COLO668 (cell line): ENCODE measurements at regions not wholly inside any gene's neighbourhood (a gene's known extent, or its start where the extent isn't known, plus 50 kb on each side); places are given as distances from the start of the nearest gene placed in this dataset.

Experiments
- DNase-seq: peaks from one replicate; lab custom pipeline; 2025; ENCODE audit not compliant: unreplicated experiment; lab: John Stamatoyannopoulos, UW

- no peak for DNase-seq
These were observed 197.1 kb downstream of the NDFIP2 start for GRCh38 chr13:79678100-79678499.

- no peak for DNase-seq
These were observed 195.1 kb downstream of the NDFIP2 start for GRCh38 chr13:79675931-79676660.

DNA sequence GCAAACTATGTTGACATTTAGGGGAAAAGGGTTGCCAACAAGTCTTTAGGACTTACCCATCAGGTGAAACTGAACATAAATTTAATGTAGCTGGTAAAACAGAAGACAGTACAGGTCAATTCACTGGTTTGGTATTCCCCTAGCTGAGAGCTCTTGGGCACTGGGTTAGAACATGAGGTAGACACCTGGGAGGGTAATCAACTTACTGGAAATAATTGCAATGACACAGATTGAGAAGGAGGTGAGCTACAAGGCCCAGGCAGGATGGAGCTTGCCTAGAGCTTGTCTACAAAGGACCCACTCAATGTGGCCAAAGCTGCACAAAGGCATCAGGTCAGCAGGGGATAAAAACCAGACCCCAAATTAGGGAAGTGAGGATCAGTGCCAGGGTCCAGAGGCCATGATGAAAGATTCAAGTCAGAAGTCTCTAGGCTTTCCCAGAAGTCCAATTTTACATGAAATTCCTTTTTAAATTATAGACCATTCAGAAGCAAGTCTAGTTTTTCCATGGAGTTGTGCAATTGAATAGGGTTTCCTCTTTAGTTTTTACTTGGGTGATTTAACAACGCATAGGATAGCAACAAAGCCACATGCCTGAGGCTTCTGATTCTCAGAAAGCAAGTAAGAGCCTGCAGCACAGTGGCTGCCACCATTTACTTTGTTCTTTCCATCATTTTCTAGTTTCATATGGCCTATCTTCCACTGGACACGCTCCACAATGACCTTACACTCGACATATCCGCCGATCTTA is 194.0 kb downstream of the NDFIP2 start:
- DNase-seq = no peak

DNA sequence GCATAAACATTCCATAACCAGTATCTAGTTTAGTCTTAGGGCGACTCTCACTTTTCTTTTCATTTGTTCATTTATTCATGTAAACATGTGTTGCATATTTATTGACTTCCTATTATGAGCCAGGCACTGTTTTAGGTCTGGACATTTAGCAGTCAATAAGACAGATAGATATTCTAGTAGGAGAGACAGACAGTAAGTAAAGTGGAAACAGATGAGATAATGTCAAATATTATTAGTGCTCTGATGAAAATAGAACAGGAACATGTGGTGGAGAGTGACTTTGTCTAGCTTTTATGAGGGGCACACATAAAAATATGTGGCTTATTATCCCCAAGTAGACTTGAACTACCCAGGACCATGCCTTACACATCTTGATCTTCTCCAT is 193.0 kb downstream of the NDFIP2 start:
- no peak for DNase-seq

DNA sequence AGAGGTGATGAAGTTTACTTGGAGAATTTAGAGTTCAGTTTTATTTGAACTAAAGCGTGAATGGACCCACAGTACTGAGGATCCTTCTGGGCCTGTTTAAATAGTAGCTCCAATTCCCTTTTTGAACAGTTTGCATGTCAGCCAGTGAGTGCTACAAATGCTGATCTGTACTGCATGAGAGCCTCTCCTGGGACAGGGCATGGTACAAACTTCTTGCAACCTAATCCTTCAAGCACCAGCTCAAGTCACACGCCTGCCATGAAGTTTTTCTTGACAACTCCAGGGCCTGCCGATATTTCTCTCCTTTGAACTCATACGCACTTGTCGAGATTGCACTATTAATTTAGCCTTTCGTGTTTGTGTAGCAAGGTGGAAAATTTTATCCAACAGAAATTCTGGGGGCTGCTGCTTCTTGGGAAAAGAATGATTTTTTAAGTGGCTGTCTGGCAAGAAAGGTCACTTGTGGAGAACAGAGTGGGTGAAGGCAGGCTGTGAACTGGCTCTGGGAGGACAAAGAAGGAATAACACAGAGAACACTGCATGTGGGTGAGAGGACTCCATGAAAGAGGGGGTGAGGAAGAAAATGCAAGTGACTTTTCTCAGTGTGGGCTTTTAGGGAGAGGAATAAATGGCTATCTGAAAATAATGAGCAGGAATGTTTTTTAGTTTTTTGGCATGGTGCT is 192.5 kb downstream of the NDFIP2 start:
- no peak for DNase-seq

DNA sequence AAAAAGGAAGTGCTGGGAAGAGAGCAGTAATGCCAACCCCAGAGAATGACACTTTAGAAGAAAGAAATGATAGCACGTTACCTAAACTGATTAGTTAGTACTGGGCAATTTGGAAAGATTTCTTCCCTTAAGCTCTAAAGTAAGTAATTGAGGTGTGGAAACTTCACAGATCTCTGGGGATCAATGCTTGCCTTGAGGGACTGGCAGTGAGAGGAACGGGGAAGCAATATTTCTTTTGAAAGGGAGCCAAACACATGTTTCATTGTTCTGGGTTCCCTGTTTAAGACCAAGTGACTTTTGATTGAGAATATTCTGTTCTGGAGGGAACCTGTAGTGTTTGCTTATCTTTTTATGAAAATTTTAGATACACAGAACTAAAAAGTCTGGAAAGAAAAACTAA is 190.5 kb downstream of the NDFIP2 start:
- no peak for DNase-seq

DNA sequence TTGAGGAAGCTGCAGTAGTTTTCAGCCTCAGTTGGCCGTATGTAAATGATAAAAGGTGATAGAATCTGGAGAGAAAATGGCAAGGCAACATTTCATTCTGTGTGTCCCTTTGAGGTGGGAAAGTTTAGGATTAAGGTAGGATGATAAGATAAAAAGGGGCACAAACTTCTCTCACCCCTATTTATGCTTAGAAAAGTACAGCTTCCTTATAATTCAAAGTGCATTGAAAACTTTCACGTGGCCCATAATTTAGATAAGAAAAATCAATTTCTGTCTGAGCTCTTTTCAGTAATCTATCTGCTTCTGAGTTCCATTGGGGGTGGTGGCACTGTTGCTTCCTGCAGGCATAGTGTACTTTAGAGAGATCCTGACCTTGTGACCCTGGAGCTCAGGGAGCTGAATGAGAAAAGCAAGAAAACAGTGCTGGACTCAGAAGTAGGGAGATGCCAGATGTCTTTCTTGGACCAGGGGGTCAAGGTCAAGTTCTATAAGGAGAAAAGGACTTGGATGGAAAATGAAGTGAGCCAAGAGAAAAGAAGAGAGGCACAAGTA is 187.3 kb downstream of the NDFIP2 start:
- no peak for DNase-seq

DNA sequence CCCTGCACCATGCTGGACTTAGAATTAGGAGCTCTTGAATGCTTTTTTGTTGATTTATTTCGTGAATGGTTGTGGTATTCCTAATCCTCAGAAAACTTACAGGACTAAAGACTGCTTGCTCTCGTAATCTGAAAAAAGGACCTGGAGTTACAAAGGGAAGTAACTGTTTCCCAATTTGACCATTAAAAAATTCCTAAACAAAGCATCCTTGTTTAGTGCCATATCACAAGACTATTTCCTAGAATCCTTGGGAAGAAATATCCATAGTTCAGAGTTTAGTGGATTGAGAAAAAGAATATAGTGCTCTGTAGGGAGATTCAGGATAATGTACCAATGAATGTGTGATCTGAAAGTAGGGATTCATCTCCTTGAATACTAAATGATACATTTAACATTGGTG is 186.8 kb downstream of the NDFIP2 start:
- DNase-seq = no peak

DNA sequence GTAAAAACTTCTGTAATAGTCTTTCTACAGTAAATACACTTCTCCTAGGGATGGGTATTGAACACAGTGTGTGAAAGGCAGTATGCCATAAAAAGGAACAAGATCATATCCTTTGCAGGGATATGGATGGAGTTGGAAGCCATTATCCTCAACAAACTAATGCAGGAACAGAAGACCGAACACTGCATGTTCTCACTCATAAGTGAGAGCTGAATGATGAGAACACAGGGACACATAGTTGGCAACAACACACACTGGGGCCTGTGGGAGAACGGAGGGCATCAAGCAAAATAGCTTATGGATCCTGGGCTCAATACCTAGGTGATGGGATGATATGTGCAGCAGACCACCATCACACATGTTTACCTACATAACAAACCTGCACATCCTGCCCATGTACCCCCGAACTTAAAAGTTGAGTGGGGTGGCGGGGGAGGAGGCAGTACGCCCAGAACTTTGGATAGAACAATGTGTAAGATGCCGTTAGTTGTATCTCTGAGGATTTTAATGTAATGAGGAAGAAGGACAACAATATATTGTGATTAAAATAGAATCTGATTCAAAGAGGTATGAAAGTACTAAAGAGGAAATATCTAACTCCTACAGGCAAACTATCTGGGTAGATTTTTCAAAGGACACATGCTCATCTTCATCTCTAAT is 183.2 kb downstream of the NDFIP2 start:
- DNase-seq = no peak

- DNase-seq = no peak
These were observed 182.5 kb downstream of the NDFIP2 start for GRCh38 chr13:79663435-79663834.

GRCh38 chr13:79662882-79663281 is 181.9 kb downstream of the NDFIP2 start:
- DNase-seq = no peak

DNA sequence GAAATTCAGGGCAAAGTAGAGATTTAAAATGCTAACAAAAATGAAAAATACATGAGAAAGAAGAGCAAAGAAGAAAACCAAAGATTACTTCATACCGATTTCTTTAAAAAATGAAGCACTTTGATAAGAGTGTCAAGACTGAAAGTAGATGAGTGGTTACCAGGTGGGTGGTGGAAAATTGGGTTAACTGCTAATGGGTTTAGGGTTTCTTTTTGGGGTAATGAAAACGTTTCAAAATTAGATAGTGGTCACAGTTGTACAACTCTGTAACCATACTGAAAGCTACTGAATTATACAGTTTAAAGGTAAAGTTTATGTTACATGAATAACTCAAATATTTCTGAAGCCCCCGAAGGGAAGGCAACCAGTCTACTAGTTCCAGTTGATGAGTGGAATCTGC is 179.4 kb downstream of the NDFIP2 start:
- no peak for DNase-seq

DNA sequence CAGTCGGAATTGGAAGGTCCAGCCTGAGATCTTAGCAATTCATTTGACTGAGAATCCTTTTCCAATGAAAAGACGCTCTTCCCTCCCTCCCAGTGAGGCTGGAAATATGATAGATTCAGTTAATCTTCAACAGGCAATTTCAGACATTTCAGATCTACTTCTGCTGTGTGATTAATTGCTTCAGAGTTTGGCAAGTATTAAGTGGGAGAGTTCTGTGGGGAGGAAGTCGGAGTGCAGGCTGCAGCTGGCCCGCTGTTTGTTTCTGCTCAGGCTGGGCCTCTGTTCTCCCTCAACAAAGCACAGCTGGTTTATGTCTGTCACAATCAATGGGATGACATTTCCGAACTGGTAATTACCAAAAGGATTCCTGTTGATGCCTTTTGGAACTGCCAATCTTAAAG is 178.2 kb downstream of the NDFIP2 start:
- peak; percentile 23 for DNase-seq

DNA sequence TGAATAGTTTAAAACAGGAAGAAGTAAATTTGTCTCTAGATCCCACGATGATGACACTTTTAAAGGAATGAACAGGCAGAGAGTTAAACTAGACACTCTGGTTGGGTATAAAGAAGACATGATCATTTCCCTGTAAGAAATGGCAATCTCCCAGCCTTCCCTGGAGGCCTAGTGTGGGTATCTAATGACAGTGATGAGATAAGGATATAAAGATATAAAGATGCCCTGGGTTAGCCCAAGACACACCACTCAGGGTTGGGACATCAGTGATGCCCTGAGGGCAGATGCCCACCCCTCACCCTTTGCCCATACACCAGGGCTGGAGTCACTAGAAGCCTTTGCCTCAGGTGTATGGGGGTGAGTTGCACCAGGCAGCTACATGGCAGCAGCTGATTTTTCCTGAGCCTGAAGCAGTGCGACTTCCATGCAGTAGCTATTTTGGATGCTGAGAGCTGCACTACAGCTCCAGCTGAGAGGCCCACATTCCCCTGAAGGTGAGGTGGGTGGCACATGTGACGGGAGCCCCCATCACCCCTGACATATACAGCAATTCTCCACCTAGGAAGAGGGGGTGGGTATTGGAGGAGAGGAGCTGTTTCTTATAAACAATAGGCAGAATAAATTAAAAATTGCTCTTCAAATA is 177.5 kb downstream of the NDFIP2 start:
- DNase-seq = no peak

GRCh38 chr13:79655509-79655908 is 174.6 kb downstream of the NDFIP2 start:
- no peak for DNase-seq

GRCh38 chr13:79654520-79654919 is 173.6 kb downstream of the NDFIP2 start:
- DNase-seq = no peak

- DNase-seq = no peak
These were observed 169.7 kb downstream of the NDFIP2 start for GRCh38 chr13:79650688-79651087.

GRCh38 chr13:79648191-79648590 is 167.2 kb downstream of the NDFIP2 start:
- no peak for DNase-seq

DNA sequence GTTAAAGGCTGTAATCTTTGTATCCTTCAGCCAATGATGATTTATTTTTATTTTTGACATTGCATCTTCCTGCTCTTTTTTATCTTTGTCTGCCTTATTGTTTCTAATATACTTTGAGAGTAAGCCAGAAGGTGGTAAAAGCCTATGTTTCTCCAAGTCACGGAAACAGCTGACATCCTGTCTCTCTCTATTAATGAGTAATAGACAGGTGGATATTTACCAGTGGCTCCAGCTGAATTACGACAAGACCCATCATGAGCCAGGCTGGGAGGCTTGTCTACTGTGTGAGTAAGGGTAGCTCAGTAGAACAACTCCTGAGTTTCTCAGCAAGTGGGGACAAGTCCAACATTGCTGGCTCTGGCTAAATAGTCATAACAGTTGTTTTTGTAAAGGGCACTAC is 166.6 kb downstream of the NDFIP2 start:
- DNase-seq = peak; percentile 56

DNA sequence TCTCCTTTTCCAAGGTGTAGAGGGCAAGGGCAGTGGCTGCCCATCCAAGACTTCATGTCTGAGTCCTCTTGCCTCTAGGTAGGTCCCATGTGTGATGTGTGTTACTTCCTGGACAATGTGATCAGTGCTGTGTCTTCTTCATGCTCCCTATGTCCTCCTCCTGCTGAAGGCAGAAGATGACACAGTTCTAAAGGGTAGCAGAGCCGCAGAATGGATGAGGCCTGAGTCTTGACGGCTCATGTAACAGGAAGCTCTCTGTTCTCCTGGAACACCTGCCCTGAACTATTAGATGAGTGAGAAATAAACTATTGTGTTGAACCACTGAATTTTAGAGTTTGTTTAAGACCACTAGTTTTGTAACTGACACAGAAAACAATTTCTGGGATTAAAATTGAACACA is 165.9 kb downstream of the NDFIP2 start:
- DNase-seq = peak; percentile 50

DNA sequence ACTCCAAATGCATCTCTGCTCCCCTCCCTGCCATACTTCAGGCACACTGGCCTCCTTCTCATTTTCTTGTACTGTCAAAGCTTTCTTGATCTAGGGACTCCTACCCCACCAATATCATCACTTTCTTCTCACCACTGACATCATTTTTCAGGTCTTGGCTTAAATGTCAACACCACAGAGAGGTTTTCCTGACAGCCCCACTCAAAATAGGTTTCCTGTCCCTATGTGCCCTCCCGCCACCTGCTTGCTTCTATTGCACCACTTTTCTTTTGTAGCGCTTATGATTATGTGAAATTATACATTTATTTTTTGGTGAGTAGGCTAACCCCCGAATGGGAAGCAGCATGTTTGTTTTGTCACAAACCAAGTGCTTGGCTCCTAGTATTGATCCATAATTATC is 164.6 kb downstream of the NDFIP2 start:
- DNase-seq = peak; percentile 46
